ENCODE measurements at regions not wholly inside any gene's neighbourhood (a gene's known extent, or its start where the extent isn't known, plus 50 kb on each side); places are given as distances from the start of the nearest gene placed in this dataset.

- Histone ChIP-seq H3K4me1 (peaks cover 0 to 3% (median 0%) of the 10 kb centered on the region in 4 donors), H3K9me3 (no peaks in the 10 kb centered on the region), H3K27me3 (no peaks in the 10 kb centered on the region), H3K36me3 (no peaks in the 10 kb centered on the region), H3K27ac (no peak overlapping the region), H3K4me3 (no peak overlapping the region)
- WGBS, 2 donors: 63 to 68% methylated on average over 3 of the region's 3 CpGs
- no peak for DNase-seq (ENCODE audit: low spot score in 2 of 2)
- TF ChIP-seq POLR2A (IDR thresholded peaks at IDR 0.05) (no peak), CTCF (IDR thresholded peaks at IDR 0.05) (no peak), EP300 (IDR thresholded peaks at IDR 0.05) (no peak)
Measured at GRCh38 chr20:24373372-24373771, 96.1 kb upstream of the SYNDIG1 start.

- no peak overlapping the region for H3K27ac ChIP-seq
- H3K9me3 ChIP-seq: no peaks in the 10 kb centered on the region
- WGBS, 2 donors: 84 to 92% methylated on average over 7 of the region's 7 CpGs
Measured at GRCh38 chr20:24370911-24371695, 98.3 kb upstream of the SYNDIG1 start.

GRCh38 chr20:24370249-24370648 lies 99.2 kb upstream of the SYNDIG1 start:
- no peak for TF ChIP-seq EP300 (IDR thresholded peaks at IDR 0.05)
- no peak for TF ChIP-seq POLR2A (IDR thresholded peaks at IDR 0.05)
- TF ChIP-seq CTCF (IDR thresholded peaks at IDR 0.05): no peak
- 86 to 90% methylated on average over 6 of the region's 6 CpGs for WGBS, 2 donors
- no peaks in the 10 kb centered on the region for H3K9me3 ChIP-seq
- H3K4me3 ChIP-seq: no peak overlapping the region
- DNase-seq (ENCODE audit: low spot score in 2 of 2): no peak
- H3K36me3 ChIP-seq: no peaks in the 10 kb centered on the region
- H3K4me1 ChIP-seq: no peaks in the 10 kb centered on the region
- no peak overlapping the region for H3K27ac ChIP-seq
- H3K27me3 ChIP-seq: no peaks in the 10 kb centered on the region

More at GRCh38 chr20:24370911-24371695, 98.3 kb upstream of the SYNDIG1 start:
- H3K4me3 ChIP-seq: no peak overlapping the region
- no peaks in the 10 kb centered on the region for H3K4me1 ChIP-seq
- H3K36me3 ChIP-seq: no peaks in the 10 kb centered on the region
- no peak for DNase-seq (ENCODE audit: low spot score in 2 of 2)
- no peaks in the 10 kb centered on the region for H3K27me3 ChIP-seq
- TF ChIP-seq POLR2A (IDR thresholded peaks at IDR 0.05): no peak
- no peak for TF ChIP-seq EP300 (IDR thresholded peaks at IDR 0.05)
- no peak for TF ChIP-seq CTCF (IDR thresholded peaks at IDR 0.05)

GRCh38 chr20:24368253-24368652 lies 101.2 kb upstream of the SYNDIG1 start:
- H3K27me3 ChIP-seq: no peaks in the 10 kb centered on the region
- no peaks in the 10 kb centered on the region for H3K9me3 ChIP-seq
- 89 to 93% methylated on average over 4 of the region's 4 CpGs for WGBS, 2 donors
- H3K27ac ChIP-seq: no peak overlapping the region
- H3K4me1 ChIP-seq: no peaks in the 10 kb centered on the region
- TF ChIP-seq POLR2A (IDR thresholded peaks at IDR 0.05) (no peak), CTCF (IDR thresholded peaks at IDR 0.05) (no peak), EP300 (IDR thresholded peaks at IDR 0.05) (no peak)
- no peaks in the 10 kb centered on the region for H3K36me3 ChIP-seq
- DNase-seq (ENCODE audit: low spot score in 2 of 2): no peak
- no peak overlapping the region for H3K4me3 ChIP-seq

- WGBS, 2 donors: 75 to 78% methylated on average over 16 of the region's 16 CpGs
- no peaks in the 10 kb centered on the region for H3K27me3 ChIP-seq
Measured at GRCh38 chr20:24366336-24367004, 103.0 kb upstream of the SYNDIG1 start.

More at GRCh38 chr20:24366336-24367004, 103.0 kb upstream of the SYNDIG1 start:
- Histone ChIP-seq H3K36me3 (no peaks in the 10 kb centered on the region), H3K27ac (no peak overlapping the region), H3K4me3 (no peak overlapping the region), H3K4me1 (no peaks in the 10 kb centered on the region), H3K9me3 (peaks cover 0 to 10% (median 0%) of the 10 kb centered on the region in 4 donors)
- DNase-seq (ENCODE audit: low spot score in 2 of 2): no peak
- TF ChIP-seq CTCF (IDR thresholded peaks at IDR 0.05): no peak
- TF ChIP-seq POLR2A (IDR thresholded peaks at IDR 0.05): no peak
- no peak for TF ChIP-seq EP300 (IDR thresholded peaks at IDR 0.05)

All from tibial nerve (tissue), 4 donors.